ENCODE measurements at regions not wholly inside any gene's neighbourhood (a gene's known extent, or its start where the extent isn't known, plus 50 kb on each side); places are given as distances from the start of the nearest gene placed in this dataset.
"Not testable (repeated sequence)": the region's sequence is repeated elsewhere in the genome, so short reads cannot be mapped to it uniquely, and the experiment has no call there.

GRCh38 chrX:129361576-129361975, 161.7 kb downstream of the SMARCA1 start:
- no peak for DNase-seq

- DNase-seq = peak in 6 of 14 donors; percentile 0 to 9 (median 0)
These were observed 163.1 kb downstream of the SMARCA1 start for GRCh38 chrX:129360175-129360574.

- no peak for DNase-seq
These were observed 164.0 kb downstream of the SMARCA1 start for GRCh38 chrX:129359269-129359668.

- DNase-seq = not testable (repeated sequence)
These were observed 165.9 kb downstream of the SMARCA1 start for GRCh38 chrX:129357428-129357827.

- no peak for DNase-seq
These were observed 176.0 kb downstream of the SMARCA1 start for GRCh38 chrX:129347291-129347690.

GRCh38 chrX:129346574-129346973, 176.7 kb downstream of the SMARCA1 start:
- no peak for DNase-seq

- DNase-seq = not testable (repeated sequence)
These were observed 186.0 kb downstream of the SMARCA1 start for GRCh38 chrX:129337264-129337663.

- no peak for DNase-seq
These were observed 200.2 kb downstream of the SMARCA1 start for GRCh38 chrX:129323115-129323514.

- no peak for DNase-seq
These were observed 204.9 kb downstream of the SMARCA1 start for GRCh38 chrX:129318375-129318774.

- DNase-seq = no peak
These were observed 206.8 kb downstream of the SMARCA1 start for GRCh38 chrX:129316461-129316860.

- no peak for DNase-seq
These were observed 213.3 kb downstream of the SMARCA1 start for GRCh38 chrX:129310000-129310399.

GRCh38 chrX:129262912-129263311, 260.4 kb downstream of the SMARCA1 start:
- no peak for DNase-seq

- not testable (repeated sequence) for DNase-seq
These were observed 267.8 kb downstream of the SMARCA1 start for GRCh38 chrX:129255516-129255915.

- no peak for DNase-seq
These were observed 273.7 kb downstream of the SMARCA1 start for GRCh38 chrX:129249563-129249962.

- DNase-seq = no peak
These were observed 275.6 kb downstream of the SMARCA1 start for GRCh38 chrX:129247642-129248041.

- DNase-seq = no peak
These were observed 283.9 kb downstream of the SMARCA1 start for GRCh38 chrX:129239371-129239770.

- no peak for DNase-seq
These were observed 285.3 kb downstream of the SMARCA1 start for GRCh38 chrX:129238011-129238410.

- no peak for DNase-seq
These were observed 287.4 kb downstream of the SMARCA1 start for GRCh38 chrX:129235903-129236302.

GRCh38 chrX:129233786-129234185, 289.5 kb downstream of the SMARCA1 start:
- DNase-seq = no peak

- no peak for DNase-seq
These were observed 292.3 kb downstream of the SMARCA1 start for GRCh38 chrX:129230850-129231512.

GRCh38 chrX:129230168-129230567, 293.1 kb downstream of the SMARCA1 start:
- no peak for DNase-seq

GRCh38 chrX:129227366-129227765, 295.9 kb downstream of the SMARCA1 start:
- DNase-seq = no peak

- DNase-seq = no peak
These were observed 329.9 kb downstream of the SMARCA1 start for GRCh38 chrX:129193357-129193756.

GRCh38 chrX:129188231-129188630, 335.1 kb downstream of the SMARCA1 start:
- DNase-seq = no peak

- DNase-seq = no peak
These were observed 346.6 kb downstream of the SMARCA1 start for GRCh38 chrX:129176710-129177109.

Measured in C1 segment of cervical spinal cord (tissue), 14 donors.